Kidney glomerular epithelial cell (primary cell): ENCODE measurements at regions not wholly inside any gene's neighbourhood (a gene's known extent, or its start where the extent isn't known, plus 50 kb on each side); places are given as distances from the start of the nearest gene placed in this dataset.

Source experiments
- DNase-seq: peaks from one replicate; lab custom pipeline; 2025; lab: John Stamatoyannopoulos, UW

DNA sequence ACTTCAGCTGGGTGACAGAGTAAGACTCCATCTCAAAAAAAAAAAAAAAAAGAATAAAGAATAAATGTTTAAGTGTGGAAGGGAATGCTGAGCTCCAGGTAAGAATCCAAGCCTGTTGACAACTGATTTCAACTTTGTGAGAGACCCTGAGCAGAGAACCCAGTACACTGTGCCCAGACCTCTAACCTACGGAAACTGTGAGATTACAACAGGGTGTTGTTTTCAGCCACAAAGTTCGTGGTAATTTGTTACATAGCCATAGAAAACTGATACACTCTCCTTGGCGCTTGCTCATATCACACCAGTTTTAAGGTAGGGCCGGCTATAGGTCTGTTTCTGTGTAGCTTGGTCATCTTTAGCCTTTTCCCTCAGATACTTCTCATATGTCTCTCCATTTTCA is 98.4 kb upstream of the PAPOLG start:
- no peak for DNase-seq

DNA sequence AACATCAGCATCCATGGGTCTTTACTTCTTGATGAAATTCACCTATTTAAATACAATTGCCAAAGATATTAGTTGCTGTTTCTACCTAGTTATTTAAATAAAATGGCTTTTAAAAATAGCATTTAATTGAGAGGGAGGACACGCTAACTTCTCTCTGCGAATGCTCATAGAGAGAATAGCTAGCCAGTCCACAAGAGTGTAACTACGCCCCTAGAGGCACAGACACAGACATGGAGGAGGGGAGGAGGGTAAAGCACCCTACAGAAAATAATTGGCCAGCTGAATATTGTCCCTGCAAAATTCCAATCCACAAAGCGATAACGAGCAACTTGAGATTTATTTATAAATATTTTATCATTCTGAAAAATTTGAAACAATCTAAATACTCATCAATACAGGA is 97.0 kb upstream of the PAPOLG start:
- no peak for DNase-seq

DNA sequence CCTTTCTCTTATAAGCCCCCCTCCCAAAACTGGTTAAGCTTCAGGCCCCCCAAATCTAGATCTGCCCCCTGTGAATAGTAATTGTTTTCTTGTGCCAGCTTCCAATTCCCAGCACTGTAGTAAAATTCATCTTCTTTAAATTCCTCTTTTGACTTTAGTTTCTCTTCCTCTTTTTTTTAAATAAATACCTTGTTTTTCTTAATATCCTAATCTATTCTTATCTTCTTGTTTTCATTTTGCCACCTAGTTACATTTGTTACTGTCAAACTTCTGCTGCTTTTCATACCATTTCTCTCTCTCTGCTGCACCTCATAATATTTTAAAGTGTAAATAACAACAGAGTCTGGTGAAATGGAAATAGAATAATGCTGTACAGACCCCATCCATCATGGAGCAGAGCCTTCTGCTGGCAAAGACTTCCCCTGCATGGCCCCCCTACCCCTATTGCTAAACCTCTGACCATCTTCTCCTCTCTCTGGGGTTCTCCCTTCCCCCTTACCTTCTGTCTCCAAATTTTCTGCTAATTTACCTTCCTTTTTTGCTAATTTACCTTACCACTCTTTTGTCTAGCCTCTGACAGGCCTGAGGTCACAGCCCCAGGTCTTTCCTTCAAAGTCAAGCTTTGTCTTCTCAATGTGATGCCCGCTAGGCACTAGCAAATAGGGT is 94.9 kb upstream of the PAPOLG start:
- no peak for DNase-seq

DNA sequence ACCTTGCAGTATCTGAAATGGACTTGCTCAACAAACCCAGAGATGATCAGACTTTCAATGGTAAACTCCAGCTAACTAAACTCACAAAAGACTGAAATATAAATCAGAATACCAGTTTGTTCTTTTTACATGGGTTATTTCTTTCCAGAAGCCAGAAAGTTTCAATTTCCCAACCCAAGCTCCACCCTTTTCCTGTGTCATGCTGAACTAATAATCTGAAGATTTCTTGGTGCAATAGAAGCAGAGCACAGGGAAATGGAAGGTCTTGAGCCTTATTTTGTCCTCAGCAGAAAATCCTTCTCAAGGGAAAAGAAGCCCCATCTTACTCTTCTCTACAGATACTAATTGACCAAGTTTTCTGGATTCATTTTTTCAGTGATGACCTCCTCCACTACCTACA is 93.3 kb upstream of the PAPOLG start:
- DNase-seq, result no peak

DNA sequence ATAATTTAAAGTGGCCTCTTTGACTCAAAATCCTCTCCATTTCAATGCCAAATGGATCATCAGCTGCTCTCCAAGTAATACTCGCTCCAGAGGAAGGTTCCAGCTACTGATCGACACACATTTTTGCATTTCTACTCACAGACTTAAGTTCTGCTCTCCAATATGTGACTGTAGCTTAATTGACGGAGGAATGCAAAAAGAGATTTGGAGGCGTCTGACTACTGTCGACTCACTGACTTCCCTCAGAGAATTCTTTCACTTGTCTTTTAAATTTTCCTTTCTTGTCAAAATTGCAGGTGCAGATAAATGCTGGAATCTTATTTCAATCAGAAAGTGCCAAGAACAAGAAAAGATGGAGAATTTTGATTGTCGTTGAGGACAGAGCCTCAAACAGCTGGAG is 84.1 kb upstream of the PAPOLG start:
- no peak for DNase-seq

DNA sequence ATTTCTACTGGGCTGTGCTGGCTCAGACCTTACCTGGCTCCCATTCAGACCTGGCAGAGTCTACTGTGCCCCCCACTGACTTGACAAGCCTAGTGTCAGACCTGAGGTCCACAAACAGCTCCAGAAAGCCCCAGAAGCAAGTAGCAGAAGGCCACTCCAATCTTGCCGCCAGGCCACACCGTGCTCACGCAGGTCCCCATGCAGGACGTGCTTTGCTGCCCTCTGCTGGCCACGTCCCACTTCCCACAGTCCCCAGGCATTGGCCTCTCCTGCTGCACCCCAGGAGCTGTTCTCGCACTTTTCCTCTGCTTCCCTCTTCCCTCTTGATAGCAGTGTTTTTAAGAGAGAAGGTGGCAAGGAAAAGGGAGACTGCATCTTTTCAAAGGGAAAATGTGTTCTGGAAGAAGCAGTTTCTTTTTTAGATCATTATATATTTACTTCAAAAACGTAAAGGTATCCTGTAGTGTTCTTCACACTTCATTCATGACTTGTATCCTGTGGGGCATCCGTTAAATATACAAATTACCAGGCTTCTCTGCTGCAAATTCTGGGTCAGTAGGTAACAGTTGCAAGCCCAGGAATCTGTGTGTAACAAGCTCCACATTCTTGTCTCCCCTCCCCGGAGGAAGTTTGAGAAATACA is 81.4 kb upstream of the PAPOLG start:
- DNase-seq, result peak; percentile 27

DNA sequence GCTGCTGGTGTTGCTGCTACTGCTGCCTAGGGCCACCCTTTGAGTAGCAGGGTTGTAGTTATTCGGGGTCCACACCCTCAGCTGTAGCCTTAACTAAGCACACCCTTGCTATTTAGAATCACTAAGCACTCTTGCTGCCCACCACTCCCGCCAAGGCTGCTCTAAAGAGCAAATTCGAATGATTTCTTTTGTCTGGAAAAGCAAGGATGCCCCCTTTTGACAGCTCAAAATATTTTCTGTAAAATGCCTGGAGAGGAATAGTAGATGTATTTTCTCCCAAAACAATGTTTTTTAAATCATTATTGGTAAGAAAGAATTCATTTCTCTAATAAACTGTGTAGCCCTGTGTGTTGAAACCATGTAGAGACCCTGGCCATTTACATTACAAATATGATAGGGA is 80.8 kb upstream of the PAPOLG start:
- DNase-seq, result no peak

DNA sequence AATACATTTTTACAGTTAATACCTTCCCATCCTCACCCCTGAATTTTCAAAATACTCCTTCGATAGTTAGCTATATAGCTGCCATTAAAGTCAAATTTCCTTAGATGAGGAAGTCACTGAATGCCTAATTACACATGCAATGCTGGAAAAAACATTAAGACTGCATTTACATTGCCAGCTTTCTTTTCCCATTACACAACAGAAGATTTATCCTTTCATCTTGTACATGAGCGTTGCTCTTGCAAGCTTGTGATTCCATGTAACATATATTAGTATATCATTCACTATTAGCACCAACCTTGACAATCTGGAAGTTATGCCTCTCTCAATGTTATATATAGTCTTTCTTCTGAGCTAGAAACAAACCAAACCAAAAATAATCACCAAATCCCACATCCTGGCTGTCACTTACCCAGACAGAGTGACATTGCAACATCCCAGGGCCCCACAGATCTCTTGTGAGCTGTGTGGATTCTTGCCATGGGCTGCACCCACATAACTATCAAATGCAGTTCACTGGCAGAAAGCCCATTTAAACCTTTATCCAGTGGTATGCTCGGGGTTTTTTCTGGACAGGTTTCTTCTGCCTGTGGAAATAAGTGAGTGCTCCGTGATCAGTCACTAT is 79.2 kb upstream of the PAPOLG start:
- no peak for DNase-seq

DNA sequence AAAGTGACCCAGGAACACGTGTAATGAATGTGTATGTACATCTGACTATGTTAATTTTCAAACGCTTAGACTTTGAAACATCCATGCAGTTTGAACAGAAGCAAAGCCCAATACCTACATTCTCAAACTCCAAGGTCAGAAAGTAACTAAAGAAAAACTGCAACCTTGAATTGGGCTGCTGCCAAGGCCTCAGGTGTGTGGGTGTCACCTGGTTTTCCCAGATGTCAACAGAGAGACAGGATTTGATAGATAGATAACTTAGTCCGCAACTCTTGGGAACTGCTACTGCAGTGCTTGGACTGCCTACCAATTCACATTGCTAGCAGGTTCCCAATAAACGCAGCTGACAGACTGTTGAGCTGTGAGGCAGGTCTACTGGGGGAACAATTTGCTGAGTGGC is 78.7 kb upstream of the PAPOLG start:
- DNase-seq, result no peak

DNA sequence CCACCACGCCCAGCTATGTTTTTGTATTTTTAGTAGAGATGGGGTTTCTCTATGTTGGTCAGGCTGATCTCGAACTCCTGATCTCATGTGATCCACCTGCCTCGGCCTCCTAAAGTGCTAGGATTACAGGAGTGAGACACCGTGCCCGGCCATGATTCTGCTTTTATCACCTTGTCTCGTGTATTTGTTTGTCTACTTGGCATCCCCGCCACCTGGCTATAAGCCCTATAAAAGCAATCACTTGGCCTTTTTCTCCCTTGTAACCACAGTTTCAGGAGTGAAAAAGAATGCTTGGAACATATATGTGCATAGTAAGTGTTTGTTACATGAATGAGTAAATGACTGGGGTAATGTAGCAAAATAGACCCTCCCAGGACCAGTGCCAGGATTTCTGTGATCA is 77.5 kb upstream of the PAPOLG start:
- DNase-seq, result no peak

DNA sequence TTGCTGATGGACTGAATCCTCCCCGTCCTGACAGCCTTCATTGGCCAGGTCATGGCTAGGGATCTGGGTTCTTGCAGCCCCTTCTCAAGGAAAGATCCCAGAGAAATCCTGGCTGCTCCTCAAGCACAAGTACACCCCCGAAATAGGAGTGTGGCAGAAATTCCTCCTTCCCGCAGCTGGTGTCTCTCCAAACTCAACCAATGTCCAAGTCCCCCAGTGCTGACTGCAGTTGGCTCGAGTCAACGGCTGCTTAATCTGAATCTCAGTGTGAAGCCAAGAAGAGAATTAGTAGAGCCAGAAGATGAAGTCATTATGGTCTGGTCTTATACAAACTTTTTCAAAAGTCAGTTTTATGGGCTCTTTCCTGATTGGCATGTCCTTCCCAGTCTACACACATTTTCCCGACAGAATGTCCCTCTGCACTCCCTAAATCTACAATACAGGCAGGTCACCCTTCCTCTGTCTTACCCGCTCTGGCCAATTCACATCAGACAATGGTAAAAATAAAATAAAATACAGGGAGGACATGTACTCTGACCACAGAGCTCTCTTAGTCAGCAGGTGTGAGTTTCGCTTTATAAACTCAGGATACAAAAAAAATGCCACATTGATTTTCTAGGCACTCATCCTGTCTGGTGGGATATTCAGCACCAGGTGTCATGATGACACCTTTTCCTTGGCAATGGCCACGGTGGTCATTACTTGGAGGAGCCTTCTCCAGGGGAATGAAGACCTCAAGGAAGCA is 76.9 kb upstream of the PAPOLG start:
- no peak for DNase-seq

DNA sequence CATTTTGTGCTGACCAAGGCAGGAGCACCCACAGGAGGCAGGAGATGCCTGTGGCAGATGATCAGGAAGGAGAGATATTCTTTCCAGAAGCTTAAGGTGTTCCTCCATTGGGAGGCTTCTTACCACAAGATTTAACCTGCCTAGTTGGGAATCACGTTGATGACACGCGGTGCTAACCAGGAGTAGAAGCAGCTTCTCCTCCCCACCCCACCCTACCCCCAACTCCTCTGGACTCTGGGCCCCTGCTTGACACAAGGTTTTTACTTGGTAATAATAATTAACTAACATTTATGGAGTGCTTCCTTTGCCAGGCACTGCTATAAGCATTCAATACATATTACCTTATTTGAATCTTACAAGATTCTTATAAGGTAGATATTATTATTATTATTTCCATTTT is 62.5 kb upstream of the PAPOLG start:
- no peak for DNase-seq

DNA sequence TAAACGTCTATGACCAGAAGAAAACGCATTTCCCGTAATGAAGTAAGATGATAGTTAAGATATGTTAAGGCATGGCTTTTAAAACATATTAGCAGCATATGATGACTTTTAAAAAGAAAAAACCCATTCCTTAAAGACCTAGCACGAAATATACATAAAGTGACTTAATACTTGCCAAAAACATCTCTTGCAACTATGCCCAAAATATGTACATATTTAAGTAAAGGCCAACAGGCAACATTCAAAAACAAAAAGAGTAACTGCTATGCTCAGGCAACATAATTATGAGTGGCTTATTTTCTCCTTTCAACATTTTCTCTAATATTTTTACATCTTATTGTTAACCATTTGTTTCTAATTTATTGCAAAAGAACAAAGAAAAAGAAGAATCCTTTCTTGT is 60.3 kb upstream of the PAPOLG start:
- DNase-seq, result no peak

DNA sequence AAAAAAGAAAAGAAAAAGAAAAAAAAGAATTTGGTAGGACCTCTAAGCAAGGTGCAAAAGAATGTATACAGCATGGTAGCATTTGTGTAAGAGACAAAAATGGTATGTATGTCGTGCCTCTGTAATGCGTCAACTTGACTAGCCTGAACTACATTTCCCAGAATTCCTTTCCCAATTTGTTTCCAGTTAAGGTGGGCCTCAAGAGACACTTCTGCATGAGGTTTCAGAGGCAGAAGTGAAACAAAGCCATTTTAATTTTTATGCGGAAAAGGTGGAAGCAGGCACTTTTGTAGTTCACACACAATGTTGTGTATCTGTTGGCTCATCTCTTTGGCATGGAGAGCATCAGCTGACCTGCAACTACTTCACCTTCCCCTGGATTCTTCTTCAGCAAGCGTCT is 56.5 kb upstream of the PAPOLG start:
- no peak for DNase-seq

DNA sequence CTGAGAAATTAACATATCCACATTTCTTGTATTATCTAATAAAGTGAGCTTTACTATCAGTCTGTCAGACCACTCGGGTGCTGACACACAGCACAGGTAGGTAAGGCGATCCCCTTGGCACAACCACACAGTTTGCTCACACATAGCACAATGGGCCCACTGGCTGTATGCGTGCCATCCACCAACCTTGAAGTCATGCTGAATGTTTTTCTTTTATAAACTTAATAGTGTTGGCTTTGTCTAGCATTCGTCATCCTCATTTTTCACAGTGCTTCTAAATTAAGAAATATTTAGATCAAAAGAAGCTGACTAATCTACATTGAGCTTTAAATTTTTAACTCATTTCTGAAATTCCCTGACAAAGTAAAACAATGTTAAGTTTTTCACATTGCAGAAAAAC is 50.0 kb upstream of the PAPOLG start:
- DNase-seq, result no peak
